ENCODE measurements at regions not wholly inside any gene's neighbourhood (a gene's known extent, or its start where the extent isn't known, plus 50 kb on each side); places are given as distances from the start of the nearest gene placed in this dataset.

DNA sequence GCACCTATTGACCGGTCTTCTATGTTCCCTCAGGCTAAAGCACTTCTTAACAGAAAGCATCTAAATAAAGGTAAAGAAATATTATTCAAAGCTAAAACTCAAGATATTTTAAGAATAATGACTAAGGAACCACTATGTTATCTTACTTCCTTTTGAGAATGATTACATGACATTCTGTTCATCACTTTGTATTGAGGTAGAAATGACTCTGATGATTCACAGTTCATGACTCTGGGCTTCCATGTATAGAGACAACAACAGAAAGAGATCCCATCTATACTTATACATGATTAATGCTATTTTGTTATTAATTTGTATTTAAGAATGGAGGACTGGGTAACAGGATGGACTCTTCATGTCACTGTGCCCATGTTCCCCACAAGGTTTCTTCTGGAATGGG lies 218.3 kb upstream of the OR4E1 start:
- Histone ChIP-seq H3K27ac (no peak overlapping the region), H3K27me3 (no peaks in the 10 kb centered on the region), H3K36me3 (ENCODE audit: low read depth, missing control alignments) (no peaks in the 10 kb centered on the region), H3K4me1 (no peaks in the 10 kb centered on the region), H3K4me3 (no peak overlapping the region), H3K9me3 (no peaks in the 10 kb centered on the region)
- TF ChIP-seq, protein P1, sequence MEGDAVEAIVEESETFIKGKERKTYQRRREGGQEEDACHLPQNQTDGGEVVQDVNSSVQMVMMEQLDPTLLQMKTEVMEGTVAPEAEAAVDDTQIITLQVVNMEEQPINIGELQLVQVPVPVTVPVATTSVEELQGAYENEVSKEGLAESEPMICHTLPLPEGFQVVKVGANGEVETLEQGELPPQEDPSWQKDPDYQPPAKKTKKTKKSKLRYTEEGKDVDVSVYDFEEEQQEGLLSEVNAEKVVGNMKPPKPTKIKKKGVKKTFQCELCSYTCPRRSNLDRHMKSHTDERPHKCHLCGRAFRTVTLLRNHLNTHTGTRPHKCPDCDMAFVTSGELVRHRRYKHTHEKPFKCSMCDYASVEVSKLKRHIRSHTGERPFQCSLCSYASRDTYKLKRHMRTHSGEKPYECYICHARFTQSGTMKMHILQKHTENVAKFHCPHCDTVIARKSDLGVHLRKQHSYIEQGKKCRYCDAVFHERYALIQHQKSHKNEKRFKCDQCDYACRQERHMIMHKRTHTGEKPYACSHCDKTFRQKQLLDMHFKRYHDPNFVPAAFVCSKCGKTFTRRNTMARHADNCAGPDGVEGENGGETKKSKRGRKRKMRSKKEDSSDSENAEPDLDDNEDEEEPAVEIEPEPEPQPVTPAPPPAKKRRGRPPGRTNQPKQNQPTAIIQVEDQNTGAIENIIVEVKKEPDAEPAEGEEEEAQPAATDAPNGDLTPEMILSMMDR (IDR thresholded peaks at IDR 0.05) = no peak
- no peak for TF ChIP-seq POLR2A (IDR thresholded peaks at IDR 0.05)
- DNase-seq = no peak
- intact Hi-C loops (cut with DNase I; ENCODE audit: low total_unique reads) = no loop called here
- WGBS, 2 donors = 95 to 97% methylated on average over 1 of the region's 1 CpG

DNA sequence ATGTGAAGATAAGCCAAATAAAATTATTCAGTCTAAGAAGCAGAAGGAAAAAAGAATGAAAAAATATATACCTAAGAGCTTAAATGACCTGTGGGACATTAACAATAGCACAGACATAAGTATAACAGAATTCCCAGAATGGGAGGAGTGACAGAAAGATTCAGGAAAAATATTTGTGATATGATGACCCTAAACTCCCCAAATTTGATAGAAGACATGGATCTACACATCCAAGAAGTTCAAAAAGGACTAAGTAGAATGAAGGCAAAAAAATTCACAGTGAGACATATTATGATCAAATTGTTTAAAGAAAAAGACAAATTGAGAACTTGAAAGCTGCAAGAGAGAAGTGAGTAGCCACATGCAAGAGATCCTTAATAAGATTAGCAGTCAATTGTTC lies 211.4 kb upstream of the OR4E1 start:
- H3K27me3 ChIP-seq = no peaks in the 10 kb centered on the region
- intact Hi-C loops (cut with DNase I; ENCODE audit: low total_unique reads) = no loop called here
- no peaks in the 10 kb centered on the region for H3K36me3 ChIP-seq (ENCODE audit: low read depth, missing control alignments)
- H3K4me3 ChIP-seq = no peak overlapping the region
- H3K27ac ChIP-seq = no peak overlapping the region
- no peaks in the 10 kb centered on the region for H3K4me1 ChIP-seq
- no peak for DNase-seq
- no peaks in the 10 kb centered on the region for H3K9me3 ChIP-seq
- no peak for TF ChIP-seq POLR2A (IDR thresholded peaks at IDR 0.05)
- TF ChIP-seq, protein P1 (IDR thresholded peaks at IDR 0.05) = no peak

DNA sequence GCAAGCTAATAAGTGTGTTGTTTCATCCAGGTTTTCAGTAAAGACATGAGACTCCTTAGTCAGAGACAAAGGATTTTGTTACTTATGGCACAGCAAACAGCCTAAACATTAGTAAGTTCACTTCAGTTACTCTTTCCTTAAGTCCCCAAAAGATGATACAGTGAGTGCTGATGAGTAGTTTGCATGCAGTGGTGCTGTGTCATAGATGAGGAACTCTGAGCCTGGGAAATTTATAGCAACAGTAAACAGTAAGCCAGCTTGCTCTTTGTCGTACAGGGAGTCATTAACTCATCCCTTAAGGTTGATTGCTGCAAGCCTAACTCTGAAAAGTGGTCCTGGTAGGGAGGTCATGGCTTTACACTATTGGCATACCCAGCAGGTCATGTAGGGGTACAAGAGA lies 208.6 kb upstream of the OR4E1 start:
- no peak for TF ChIP-seq POLR2A (IDR thresholded peaks at IDR 0.05)
- TF ChIP-seq, protein P1 (IDR thresholded peaks at IDR 0.05) = no peak

DNA sequence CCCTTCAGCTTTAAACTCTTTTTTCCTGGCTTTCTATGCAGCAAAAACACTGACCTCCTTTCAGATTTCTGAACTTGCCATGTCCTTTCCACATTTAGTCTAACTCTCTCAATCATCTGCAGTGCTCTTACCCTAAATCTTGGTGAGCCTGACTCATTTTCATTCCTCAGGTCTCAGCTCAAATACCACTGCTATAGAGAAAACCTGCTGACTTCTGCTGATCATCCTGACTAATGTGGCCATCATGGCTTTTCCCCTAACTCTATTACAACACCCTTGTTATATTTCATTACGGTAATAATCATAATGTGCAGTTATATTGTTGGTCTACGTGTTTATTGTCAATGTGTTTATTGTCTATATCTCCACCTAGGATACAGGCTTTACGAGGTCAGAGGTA lies 207.3 kb upstream of the OR4E1 start:
- H3K27me3 ChIP-seq = no peaks in the 10 kb centered on the region
- TF ChIP-seq, protein P1 (IDR thresholded peaks at IDR 0.05) = no peak
- no peak for TF ChIP-seq POLR2A (IDR thresholded peaks at IDR 0.05)
- H3K36me3 ChIP-seq (ENCODE audit: low read depth, missing control alignments) = no peaks in the 10 kb centered on the region
- WGBS, 2 donors = 74 to 96% methylated on average over 3 of the region's 3 CpGs
- H3K27ac ChIP-seq = no peak overlapping the region
- H3K9me3 ChIP-seq = no peaks in the 10 kb centered on the region
- intact Hi-C loops (cut with DNase I; ENCODE audit: low total_unique reads) = no loop called here
- H3K4me1 ChIP-seq = no peaks in the 10 kb centered on the region
- H3K4me3 ChIP-seq = no peak overlapping the region
- DNase-seq = no peak

More for the DNA sequence above, 208.6 kb upstream of the OR4E1 start:
- Histone ChIP-seq H3K4me1 (no peaks in the 10 kb centered on the region), H3K9me3 (no peaks in the 10 kb centered on the region), H3K4me3 (no peak overlapping the region), H3K36me3 (ENCODE audit: low read depth, missing control alignments) (no peaks in the 10 kb centered on the region), H3K27me3 (no peaks in the 10 kb centered on the region), H3K27ac (no peak overlapping the region)
- intact Hi-C loops (cut with DNase I; ENCODE audit: low total_unique reads) = no loop called here
- 19 to 53% methylated on average over 1 of the region's 1 CpG for WGBS, 2 donors
- no peak for DNase-seq

DNA sequence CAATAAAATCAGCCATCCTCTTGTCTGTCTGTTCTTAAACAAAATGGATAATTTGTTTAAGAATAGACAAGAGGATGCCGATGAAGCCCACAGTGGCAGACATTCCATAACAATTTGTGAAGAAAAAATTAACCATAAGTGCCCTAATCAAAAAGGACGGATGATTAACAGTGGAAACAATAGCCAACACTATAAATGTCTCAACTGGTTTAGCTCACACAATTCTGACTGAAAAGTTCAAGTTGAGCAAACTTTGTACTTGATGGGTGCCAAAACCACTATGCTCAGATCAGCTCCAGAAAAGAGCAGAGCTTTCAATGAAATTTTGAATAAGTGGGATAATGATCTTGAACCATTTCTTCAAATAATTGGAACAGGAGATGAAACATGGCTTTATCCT lies 202.2 kb upstream of the OR4E1 start:
- TF ChIP-seq, protein P1 (IDR thresholded peaks at IDR 0.05) = no peak
- TF ChIP-seq POLR2A (IDR thresholded peaks at IDR 0.05) = no peak
- DNase-seq = no peak
- 71 to 79% methylated on average over 2 of the region's 2 CpGs for WGBS, 2 donors
- Histone ChIP-seq H3K4me1 (no peaks in the 10 kb centered on the region), H3K36me3 (ENCODE audit: low read depth, missing control alignments) (no peaks in the 10 kb centered on the region), H3K27ac (no peak overlapping the region), H3K9me3 (no peaks in the 10 kb centered on the region), H3K27me3 (no peaks in the 10 kb centered on the region), H3K4me3 (no peak overlapping the region)
- intact Hi-C loops (cut with DNase I; ENCODE audit: low total_unique reads) = no loop called here
